ENCODE measurements at regions not wholly inside any gene's neighbourhood (a gene's known extent, or its start where the extent isn't known, plus 50 kb on each side); places are given as distances from the start of the nearest gene placed in this dataset.
A peak's percentile ranks its signal among the peaks of the same experiment; 100 is the strongest.

DNA sequence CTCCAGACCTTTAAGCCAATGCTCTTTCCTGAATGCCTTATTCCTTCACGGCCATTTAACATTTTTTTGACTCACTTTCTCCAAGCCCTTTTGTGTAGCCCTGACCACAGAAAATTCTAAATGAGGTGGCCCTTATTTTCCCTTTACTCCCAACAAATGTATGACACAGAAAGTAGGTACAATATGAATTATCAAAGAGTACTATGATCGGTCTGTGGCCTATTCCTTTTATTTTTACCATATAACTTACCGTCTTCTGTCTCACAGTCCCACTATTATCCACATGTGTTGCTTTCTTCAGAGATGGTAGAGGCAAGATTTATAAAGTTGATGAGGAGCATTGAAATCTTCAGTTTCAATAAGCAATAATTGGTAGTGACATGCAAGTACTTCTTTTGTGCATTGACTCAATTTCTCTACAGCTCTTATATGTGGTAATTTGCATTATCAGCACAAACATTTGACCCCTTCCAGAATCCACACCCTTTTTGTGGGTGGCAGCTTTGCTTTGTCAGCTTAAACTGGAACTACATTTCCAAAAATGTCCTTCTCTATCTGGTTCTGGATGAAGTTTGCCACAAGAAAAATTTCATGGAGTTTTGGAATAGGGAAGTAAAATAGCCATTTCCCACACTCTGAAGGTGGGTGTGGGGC, 143.8 kb upstream of the GADL1 start:
- no peak for FAIRE-seq
- Histone ChIP-seq H4K20me1 (ENCODE audit: insufficient read depth, low read length) (no peaks in the 10 kb centered on the region), H3K27me3 (ENCODE audit: control insufficient read depth in 1 of 2, insufficient read depth in 2 of 2, low read length in 2 of 2) (no peaks in the 10 kb centered on the region), H3K9ac (ENCODE audit: insufficient read depth, low read depth, low read length) (no peak overlapping the region), H3K27ac (ENCODE audit: extremely low read length, insufficient read depth, low read length) (no peak overlapping the region), H3K36me3 (replicated peaks in 1 of 2; ENCODE audit: control insufficient read depth in 1 of 2, insufficient read depth in 2 of 2, low read length in 2 of 2) (no peaks in the 10 kb centered on the region), H3K79me2 (ENCODE audit: insufficient read depth, low read length) (no peaks in the 10 kb centered on the region), H3K4me2 (ENCODE audit: low read depth, low read length) (no peak overlapping the region), H3K9me3 (ENCODE audit: low read length) (no peaks in the 10 kb centered on the region), H3K4me3 (replicated peaks in 1 of 3; ENCODE audit: insufficient read depth in 1 of 3, low read depth in 2 of 3, low read length in 3 of 3) (no peak overlapping the region), H2AFZ (ENCODE audit: low read length) (no peak overlapping the region), H3K4me1 (ENCODE audit: insufficient read depth, low read length) (no peaks in the 10 kb centered on the region)
- ATAC-seq = no peak
- no TSS peak for BruUV-seq (replicated peaks)
- POLR2A ChIA-PET = no interaction called here
- in situ Hi-C loops (cut with HindIII; ENCODE audit: extremely low pct_ligation_motif_present, low pct_unique_long_range_greater_than_20kb) = no loop called here
- no peak for DNase-seq (ENCODE audit: low spot score)
- CTCF ChIA-PET (ENCODE audit: low intra/inter-chr PET ratio, low total read pairs) = no interaction called here
- intact Hi-C loops (cut with micrococcal nuclease; ENCODE audit: unreplicated experiment) = no loop called here
- no peak for TF ChIP-seq ZNF790 (CRISPR knock-in tag; IDR thresholded peaks at IDR 0.05; ENCODE audit: borderline replicate concordance)
- no peak for TF ChIP-seq SNAI1 (CRISPR knock-in tag; IDR thresholded peaks at IDR 0.05; ENCODE audit: borderline replicate concordance)
- no peak for TF ChIP-seq KAT2B (IDR thresholded peaks at IDR 0.05; ENCODE audit: borderline replicate concordance, low read depth, low read length)
- TF ChIP-seq MAFK (conservative IDR thresholded peaks at IDR 0.05 in 1 of 2, IDR thresholded peaks at IDR 0.05 in 1 of 2; ENCODE audit: low read length in 2 of 2) = peak; percentile 65 to 82
- no peak for TF ChIP-seq PHF5A (CRISPR knock-in tag; IDR thresholded peaks at IDR 0.05; ENCODE audit: low read depth, unreplicated experiment)
- no peak for TF ChIP-seq ZNF644 (CRISPR knock-in tag; IDR thresholded peaks at IDR 0.05; ENCODE audit: low read depth)
- no peak for TF ChIP-seq ZNF34 (CRISPR knock-in tag; IDR thresholded peaks at IDR 0.05; ENCODE audit: borderline replicate concordance)
- TF ChIP-seq HDAC6 (IDR thresholded peaks at IDR 0.05; ENCODE audit: low read depth, low read length) = no peak
- TF ChIP-seq ZNF792 (CRISPR knock-in tag; IDR thresholded peaks at IDR 0.05) = no peak
- peak; percentile 75 for TF ChIP-seq MAFF (IDR thresholded peaks at IDR 0.05; ENCODE audit: low read depth, low read length)
- TF ChIP-seq MTF2 (CRISPR knock-in tag; IDR thresholded peaks at IDR 0.05; ENCODE audit: borderline replicate concordance) = no peak
- TF ChIP-seq SATB2 (CRISPR knock-in tag; IDR thresholded peaks at IDR 0.05) = no peak
- no peak for TF ChIP-seq NR2F2 (IDR thresholded peaks at IDR 0.05; ENCODE audit: borderline replicate concordance, low read depth)
- TF ChIP-seq, protein P1, sequence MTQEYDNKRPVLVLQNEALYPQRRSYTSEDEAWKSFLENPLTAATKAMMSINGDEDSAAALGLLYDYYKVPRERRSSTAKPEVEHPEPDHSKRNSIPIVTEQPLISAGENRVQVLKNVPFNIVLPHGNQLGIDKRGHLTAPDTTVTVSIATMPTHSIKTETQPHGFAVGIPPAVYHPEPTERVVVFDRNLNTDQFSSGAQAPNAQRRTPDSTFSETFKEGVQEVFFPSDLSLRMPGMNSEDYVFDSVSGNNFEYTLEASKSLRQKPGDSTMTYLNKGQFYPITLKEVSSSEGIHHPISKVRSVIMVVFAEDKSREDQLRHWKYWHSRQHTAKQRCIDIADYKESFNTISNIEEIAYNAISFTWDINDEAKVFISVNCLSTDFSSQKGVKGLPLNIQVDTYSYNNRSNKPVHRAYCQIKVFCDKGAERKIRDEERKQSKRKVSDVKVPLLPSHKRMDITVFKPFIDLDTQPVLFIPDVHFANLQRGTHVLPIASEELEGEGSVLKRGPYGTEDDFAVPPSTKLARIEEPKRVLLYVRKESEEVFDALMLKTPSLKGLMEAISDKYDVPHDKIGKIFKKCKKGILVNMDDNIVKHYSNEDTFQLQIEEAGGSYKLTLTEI (CRISPR knock-in tag; conservative IDR thresholded peaks at IDR 0.05) = no peak
- no peak for TF ChIP-seq ZNF292 (CRISPR knock-in tag; IDR thresholded peaks at IDR 0.05; ENCODE audit: borderline replicate concordance, low read depth)
- no peak for TF ChIP-seq ISL2 (CRISPR knock-in tag; IDR thresholded peaks at IDR 0.05)
- no peak for TF ChIP-seq ZNF234 (CRISPR knock-in tag; conservative IDR thresholded peaks at IDR 0.05)
- 2% methylated on average over 3 of the region's 3 CpGs for WGBS (ENCODE audit: low lambda C conversion rate)

Measured in HepG2 (cell line).